OCI-LY1 (cell line): ENCODE measurements at regions not wholly inside any gene's neighbourhood (a gene's known extent, or its start where the extent isn't known, plus 50 kb on each side); places are given as distances from the start of the nearest gene placed in this dataset.

ENCODE experiments used
- CTCF ChIP-seq: fragments of 200-600 bp; sonication (generic), shearing (Covaris generic); IDR thresholded peaks from 2 replicates; pipeline ENCODE4 v1.5.1; 2017; ENCODE audit warnings: mild to moderate bottlenecking, antibody characterized with exemption, low read length, moderate library complexity, mixed read lengths
- EZH2 ChIP-seq: fragments of 200-600 bp; sonication (generic), shearing (Covaris generic); IDR thresholded peaks from 2 replicates; pipeline ENCODE4 v1.8.0; 2017; ENCODE audit warnings: borderline replicate concordance, mixed run types, mild to moderate bottlenecking, antibody characterized with exemption, low read length, moderate library complexity, mixed read lengths

GRCh38 chr4:112923516-112923915, 125.9 kb upstream of the ANK2 start:
- TF ChIP-seq CTCF (no peak), EZH2 (no peak)
